ENCODE measurements at regions not wholly inside any gene's neighbourhood (a gene's known extent, or its start where the extent isn't known, plus 50 kb on each side); places are given as distances from the start of the nearest gene placed in this dataset.

DNA sequence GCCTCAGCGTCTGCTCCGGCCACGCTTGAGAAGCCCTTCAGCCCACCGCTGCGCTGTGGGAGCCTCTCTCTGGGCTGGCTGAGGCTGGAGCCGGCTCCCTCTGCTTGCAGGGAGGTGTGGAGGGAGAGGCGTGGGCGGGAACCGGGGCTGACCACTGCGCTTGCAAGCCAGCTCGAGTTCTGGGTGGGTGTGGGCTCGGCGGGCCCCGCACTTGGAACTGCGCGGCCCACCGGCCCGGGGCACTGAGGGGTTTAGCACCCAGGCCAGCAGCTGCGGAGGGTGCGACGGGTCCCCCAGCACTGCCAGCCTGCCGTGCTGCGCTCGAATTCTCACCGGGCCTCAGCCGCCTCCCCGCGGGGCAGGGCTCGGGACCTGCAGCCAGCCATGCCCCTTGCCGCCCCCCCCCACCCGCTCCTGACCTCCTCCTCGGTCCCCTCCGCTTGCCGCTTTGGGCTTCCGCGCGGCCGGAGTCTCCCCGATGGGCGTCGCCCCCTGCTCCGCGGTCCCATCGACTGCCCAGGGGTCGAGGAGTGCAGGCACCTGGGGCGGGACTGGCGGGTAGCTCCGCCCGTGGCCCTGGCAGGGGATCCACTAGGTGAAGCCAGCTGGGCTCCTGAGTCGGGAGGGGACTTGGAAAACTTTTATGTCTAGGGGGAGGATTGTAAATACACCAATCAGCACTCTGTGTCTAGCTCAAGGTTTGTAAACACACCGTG is 106.7 kb downstream of the RAP2B start:
- no peak overlapping the region for H3K4me2 ChIP-seq (ENCODE audit: low read length)
- no peaks in the 10 kb centered on the region for H3K36me3 ChIP-seq (ENCODE audit: control insufficient read depth, insufficient read depth, low read length)
- no peaks in the 10 kb centered on the region for H3K9me3 ChIP-seq (ENCODE audit: control insufficient read depth, low read length)
- TF ChIP-seq, protein P1, sequence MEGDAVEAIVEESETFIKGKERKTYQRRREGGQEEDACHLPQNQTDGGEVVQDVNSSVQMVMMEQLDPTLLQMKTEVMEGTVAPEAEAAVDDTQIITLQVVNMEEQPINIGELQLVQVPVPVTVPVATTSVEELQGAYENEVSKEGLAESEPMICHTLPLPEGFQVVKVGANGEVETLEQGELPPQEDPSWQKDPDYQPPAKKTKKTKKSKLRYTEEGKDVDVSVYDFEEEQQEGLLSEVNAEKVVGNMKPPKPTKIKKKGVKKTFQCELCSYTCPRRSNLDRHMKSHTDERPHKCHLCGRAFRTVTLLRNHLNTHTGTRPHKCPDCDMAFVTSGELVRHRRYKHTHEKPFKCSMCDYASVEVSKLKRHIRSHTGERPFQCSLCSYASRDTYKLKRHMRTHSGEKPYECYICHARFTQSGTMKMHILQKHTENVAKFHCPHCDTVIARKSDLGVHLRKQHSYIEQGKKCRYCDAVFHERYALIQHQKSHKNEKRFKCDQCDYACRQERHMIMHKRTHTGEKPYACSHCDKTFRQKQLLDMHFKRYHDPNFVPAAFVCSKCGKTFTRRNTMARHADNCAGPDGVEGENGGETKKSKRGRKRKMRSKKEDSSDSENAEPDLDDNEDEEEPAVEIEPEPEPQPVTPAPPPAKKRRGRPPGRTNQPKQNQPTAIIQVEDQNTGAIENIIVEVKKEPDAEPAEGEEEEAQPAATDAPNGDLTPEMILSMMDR (IDR thresholded peaks at IDR 0.05) = no peak
- H3K4me1 ChIP-seq = no peaks in the 10 kb centered on the region
- no peak overlapping the region for H3K4me3 ChIP-seq (ENCODE audit: low read depth, low read length)
- H3K79me2 ChIP-seq = no peaks in the 10 kb centered on the region
- no peak overlapping the region for H2AFZ ChIP-seq
- no peaks in the 10 kb centered on the region for H3K27me3 ChIP-seq (ENCODE audit: control insufficient read depth, insufficient read depth, low read length)
- H3K9ac ChIP-seq = no peak overlapping the region
- H3K27ac ChIP-seq = no peak overlapping the region

GRCh38 chr3:153269730-153270129 is 107.7 kb downstream of the RAP2B start:
- Histone ChIP-seq H3K36me3 (ENCODE audit: control insufficient read depth, insufficient read depth, low read length) (no peaks in the 10 kb centered on the region), H3K9me3 (ENCODE audit: control insufficient read depth, low read length) (no peaks in the 10 kb centered on the region), H3K79me2 (no peaks in the 10 kb centered on the region), H3K27ac (no peak overlapping the region), H3K4me2 (ENCODE audit: low read length) (no peak overlapping the region), H3K4me3 (ENCODE audit: low read depth, low read length) (no peak overlapping the region), H3K4me1 (no peaks in the 10 kb centered on the region), H2AFZ (no peak overlapping the region), H3K9ac (no peak overlapping the region), H3K27me3 (ENCODE audit: control insufficient read depth, insufficient read depth, low read length) (no peaks in the 10 kb centered on the region)
- TF ChIP-seq, protein P1 (IDR thresholded peaks at IDR 0.05) = no peak

DNA sequence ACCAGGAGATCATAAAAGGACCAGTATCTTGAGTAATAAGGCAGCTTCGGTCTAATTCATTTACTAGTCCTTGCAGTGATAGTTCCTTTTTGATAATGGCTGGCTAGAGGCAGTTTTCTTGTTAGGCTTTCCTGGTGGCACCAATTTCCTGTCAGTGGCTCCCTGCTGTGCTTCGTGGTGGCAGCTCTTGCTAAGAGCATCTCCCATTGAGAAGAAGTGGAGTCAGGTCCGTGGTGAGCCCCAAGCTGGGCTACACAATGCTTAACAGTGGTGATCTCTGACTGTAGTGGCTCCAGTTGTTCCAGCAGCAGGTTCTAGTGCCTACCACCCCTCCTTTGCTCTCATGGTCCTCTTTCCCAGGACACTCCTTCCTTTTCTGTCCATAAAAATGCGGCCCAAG is 111.2 kb downstream of the RAP2B start:
- no peaks in the 10 kb centered on the region for H3K27me3 ChIP-seq (ENCODE audit: control insufficient read depth, insufficient read depth, low read length)
- no peaks in the 10 kb centered on the region for H3K36me3 ChIP-seq (ENCODE audit: control insufficient read depth, insufficient read depth, low read length)
- no peak overlapping the region for H2AFZ ChIP-seq
- H3K4me3 ChIP-seq (ENCODE audit: low read depth, low read length) = no peak overlapping the region
- TF ChIP-seq, protein P1 (IDR thresholded peaks at IDR 0.05) = no peak
- H3K4me1 ChIP-seq = no peaks in the 10 kb centered on the region
- no peaks in the 10 kb centered on the region for H3K79me2 ChIP-seq
- H3K9ac ChIP-seq = no peak overlapping the region
- no peaks in the 10 kb centered on the region for H3K9me3 ChIP-seq (ENCODE audit: control insufficient read depth, low read length)
- H3K27ac ChIP-seq = no peak overlapping the region
- H3K4me2 ChIP-seq (ENCODE audit: low read length) = no peak overlapping the region

DNA sequence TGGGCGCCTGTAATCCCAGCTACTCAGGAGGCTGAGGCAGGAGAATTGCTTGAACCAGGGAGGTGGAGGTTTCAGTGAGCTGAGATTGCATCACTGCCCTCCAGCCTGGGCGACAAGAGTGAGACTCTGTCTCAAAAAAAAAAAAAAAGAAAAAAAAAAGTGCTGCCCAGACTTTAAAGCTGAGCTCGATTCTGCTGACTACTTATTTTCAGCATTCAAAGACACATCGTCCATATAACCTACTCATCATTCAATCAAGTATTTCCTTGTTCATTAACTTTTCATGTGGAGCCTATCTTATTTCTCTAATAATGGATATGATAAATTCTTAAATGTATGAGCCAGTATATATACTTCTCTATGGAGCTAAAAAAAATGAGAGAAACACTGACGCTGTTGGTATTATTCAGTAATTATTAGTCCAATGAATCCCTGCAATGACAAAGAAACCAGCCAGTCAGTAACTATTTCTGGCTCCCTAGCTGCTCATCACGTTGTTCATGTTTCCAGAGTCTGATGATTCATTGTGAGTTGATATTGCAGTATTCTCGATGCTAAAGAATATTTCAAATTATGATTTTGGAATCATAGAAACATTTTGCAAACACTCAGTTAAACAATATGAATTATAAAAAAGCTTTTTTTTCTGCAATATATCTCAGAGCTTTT is 111.9 kb downstream of the RAP2B start:
- no peak overlapping the region for H3K4me3 ChIP-seq (ENCODE audit: low read depth, low read length)
- H3K9ac ChIP-seq = no peak overlapping the region
- no peaks in the 10 kb centered on the region for H3K9me3 ChIP-seq (ENCODE audit: control insufficient read depth, low read length)
- H3K4me2 ChIP-seq (ENCODE audit: low read length) = no peak overlapping the region
- TF ChIP-seq, protein P1 (IDR thresholded peaks at IDR 0.05) = no peak
- H3K27ac ChIP-seq = no peak overlapping the region
- H3K36me3 ChIP-seq (ENCODE audit: control insufficient read depth, insufficient read depth, low read length) = no peaks in the 10 kb centered on the region
- no peak overlapping the region for H2AFZ ChIP-seq
- H3K27me3 ChIP-seq (ENCODE audit: control insufficient read depth, insufficient read depth, low read length) = no peaks in the 10 kb centered on the region
- no peaks in the 10 kb centered on the region for H3K4me1 ChIP-seq
- H3K79me2 ChIP-seq = no peaks in the 10 kb centered on the region

All from parathyroid adenoma (tissue), 2 donors.